GM21825 (cell line): ENCODE measurements at regions not wholly inside any gene's neighbourhood (a gene's known extent, or its start where the extent isn't known, plus 50 kb on each side); places are given as distances from the start of the nearest gene placed in this dataset.

Source experiments
- ATAC-seq: cut with Tn5 transposase; IDR thresholded peaks from one replicate; pipeline ENCODE4 v1.9.1; 2021; ENCODE audit warnings: mild to moderate bottlenecking, moderate library complexity; ENCODE audit not compliant: unreplicated experiment

- no peak for ATAC-seq
Observed at GRCh38 chr14:87076146-87076545, 916.8 kb downstream of the GALC start.

GRCh38 chr14:87073880-87074570, 919.0 kb downstream of the GALC start:
- ATAC-seq: no peak

- ATAC-seq: no peak
Observed at GRCh38 chr14:87067591-87067990, 925.4 kb downstream of the GALC start.

- no peak for ATAC-seq
Observed at GRCh38 chr14:87067061-87067460, 925.9 kb downstream of the GALC start.

- ATAC-seq: no peak
Observed at GRCh38 chr14:87066221-87066817, 926.7 kb downstream of the GALC start.

GRCh38 chr14:87065366-87065765, 927.6 kb downstream of the GALC start:
- no peak for ATAC-seq

GRCh38 chr14:87063181-87063580, 929.8 kb downstream of the GALC start:
- no peak for ATAC-seq

- no peak for ATAC-seq
Observed at GRCh38 chr14:87060405-87060804, 932.6 kb downstream of the GALC start.

GRCh38 chr14:87059060-87059839, 933.7 kb downstream of the GALC start:
- ATAC-seq: no peak

GRCh38 chr14:87055007-87055406, 938.0 kb downstream of the GALC start:
- ATAC-seq: no peak

GRCh38 chr14:87052646-87053225, 940.2 kb downstream of the GALC start:
- no peak for ATAC-seq

- ATAC-seq: no peak
Observed at GRCh38 chr14:87050421-87050820, 942.6 kb downstream of the GALC start.

- ATAC-seq: no peak
Observed at GRCh38 chr14:87049950-87050349, 943.0 kb downstream of the GALC start.

GRCh38 chr14:87046960-87047359, 946.0 kb downstream of the GALC start:
- ATAC-seq: no peak

GRCh38 chr14:87045956-87046355, 947.0 kb downstream of the GALC start:
- ATAC-seq: no peak

- no peak for ATAC-seq
Observed at GRCh38 chr14:87045246-87045645, 947.7 kb downstream of the GALC start.

GRCh38 chr14:87044807-87045206, 948.2 kb downstream of the GALC start:
- ATAC-seq: no peak

GRCh38 chr14:87043667-87044200, 949.2 kb downstream of the GALC start:
- no peak for ATAC-seq

GRCh38 chr14:87042354-87042753, 950.6 kb downstream of the GALC start:
- ATAC-seq: no peak

GRCh38 chr14:87041290-87042020, 951.5 kb downstream of the GALC start:
- ATAC-seq: no peak

- ATAC-seq: no peak
Observed at GRCh38 chr14:87034680-87035079, 958.3 kb downstream of the GALC start.
